NCI-H510A treated with DMSO at 0.1 percent for 48 hours (cell line): ENCODE measurements at regions not wholly inside any gene's neighbourhood (a gene's known extent, or its start where the extent isn't known, plus 50 kb on each side); places are given as distances from the start of the nearest gene placed in this dataset.

Source experiments
- DNase-seq: peaks from one replicate; lab custom pipeline; 2025; lab: John Stamatoyannopoulos, UW

DNA sequence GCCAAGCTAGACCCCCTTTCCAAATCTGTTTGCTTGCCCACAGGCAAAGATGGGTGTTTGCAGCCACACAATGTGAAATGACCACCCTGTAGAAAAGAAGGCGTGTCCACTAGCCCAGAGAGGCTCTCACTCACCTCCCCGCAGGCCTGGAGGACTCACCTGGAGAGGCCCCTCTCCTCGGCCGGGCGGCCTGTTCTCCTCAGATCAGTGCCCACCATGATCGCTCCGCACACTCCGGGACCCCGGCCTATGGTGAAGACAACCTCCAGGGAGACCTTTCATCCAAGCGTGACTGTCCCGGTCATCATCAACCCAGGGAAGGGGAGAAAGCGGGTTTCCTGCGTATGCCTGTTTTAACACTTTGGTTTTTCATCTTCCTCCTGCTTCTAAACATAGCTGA lies 328.7 kb upstream of the SALL3 start:
- no peak for DNase-seq

DNA sequence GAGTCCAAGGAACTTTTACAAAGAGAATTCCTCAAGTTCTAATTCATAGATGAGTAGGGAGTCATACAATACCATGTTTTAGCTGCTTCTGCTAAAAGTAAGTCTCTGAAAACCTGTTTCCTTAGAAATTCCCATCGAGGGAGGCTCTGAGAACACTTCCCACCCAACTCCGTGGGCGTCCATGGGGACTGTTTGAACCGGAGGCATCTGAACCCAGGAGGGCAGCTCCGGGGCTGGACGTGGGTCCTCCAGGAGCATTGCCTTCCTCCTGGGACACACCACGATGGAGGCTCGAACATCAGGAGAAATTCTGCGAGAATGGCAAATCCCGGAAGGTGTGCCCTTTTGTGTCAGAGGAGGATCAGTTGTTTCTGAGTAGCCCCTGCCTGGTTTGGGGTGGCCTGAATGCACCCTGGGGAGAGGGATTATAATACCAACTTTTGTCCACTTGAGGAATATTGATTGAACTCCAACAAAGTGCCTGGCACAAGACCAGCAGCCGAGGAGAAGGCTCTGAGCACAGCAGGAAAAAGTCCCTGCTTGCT lies 327.5 kb upstream of the SALL3 start:
- DNase-seq: no peak

DNA sequence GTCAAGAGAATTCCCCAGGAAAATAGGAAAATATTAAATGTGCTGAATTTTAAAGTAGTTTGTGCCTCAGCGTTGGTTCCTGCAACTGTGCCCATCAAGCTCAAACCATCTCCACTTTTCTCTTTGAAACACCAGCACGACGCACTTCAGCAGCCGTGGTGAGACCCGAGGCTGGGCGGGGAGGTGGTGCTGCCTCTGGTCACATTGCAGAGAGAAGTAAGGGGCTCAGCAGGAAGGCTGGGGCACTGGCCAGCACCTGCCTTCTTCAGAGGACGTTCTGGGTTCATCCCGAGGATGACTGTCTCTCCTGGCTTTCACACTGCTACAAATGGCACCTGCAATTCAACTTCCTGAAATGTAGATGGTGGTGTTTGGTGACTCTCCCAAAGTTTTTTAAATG lies 323.7 kb upstream of the SALL3 start:
- DNase-seq: no peak

GRCh38 chr18:78656346-78656925 lies 323.2 kb upstream of the SALL3 start:
- no peak for DNase-seq

DNA sequence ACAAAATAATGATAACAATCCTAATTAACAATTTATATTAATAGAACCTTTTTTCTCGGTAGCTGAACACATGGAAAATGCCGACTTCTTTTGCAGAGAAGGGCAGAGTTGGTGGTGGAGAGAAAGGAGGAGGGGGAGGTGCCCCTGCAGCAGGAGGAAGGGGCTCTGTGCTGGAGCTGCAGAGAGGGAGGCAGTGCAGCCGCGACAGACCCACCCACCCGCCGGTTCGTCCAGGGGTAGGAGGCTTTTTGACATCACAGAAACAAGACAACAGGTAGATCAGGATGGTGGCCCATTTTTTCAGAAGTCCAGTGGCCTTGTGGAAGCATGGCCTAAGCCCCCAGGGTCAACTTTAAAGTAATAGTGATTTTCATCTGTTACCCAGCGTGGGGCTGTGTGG lies 321.1 kb upstream of the SALL3 start:
- DNase-seq: no peak

- no peak for DNase-seq
These were observed 320.6 kb upstream of the SALL3 start for GRCh38 chr18:78659057-78659456.

- DNase-seq: no peak
These were observed 319.9 kb upstream of the SALL3 start for GRCh38 chr18:78659748-78660147.

DNA sequence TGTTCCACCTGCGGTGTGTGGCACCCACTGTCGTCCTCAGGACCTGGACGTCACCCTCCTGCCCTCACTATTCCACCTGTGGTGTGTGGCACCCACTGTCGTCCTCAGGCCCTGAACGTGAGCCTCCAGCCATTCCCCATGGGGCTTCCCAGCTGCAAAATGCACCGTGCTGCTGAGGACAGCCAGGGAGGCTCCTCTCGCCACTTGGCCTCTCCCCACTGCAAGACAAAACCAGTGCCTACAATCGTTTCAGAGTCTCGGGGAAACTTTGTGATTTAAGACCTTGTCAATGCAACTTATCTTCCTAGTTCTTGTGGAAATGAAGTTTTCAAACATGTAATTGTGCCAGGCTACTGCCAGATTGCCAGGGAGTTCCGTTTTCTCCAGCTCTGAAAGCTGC lies 319.3 kb upstream of the SALL3 start:
- no peak for DNase-seq

GRCh38 chr18:78661316-78661715 lies 318.3 kb upstream of the SALL3 start:
- no peak for DNase-seq

GRCh38 chr18:78662879-78663278 lies 316.7 kb upstream of the SALL3 start:
- no peak for DNase-seq

DNA sequence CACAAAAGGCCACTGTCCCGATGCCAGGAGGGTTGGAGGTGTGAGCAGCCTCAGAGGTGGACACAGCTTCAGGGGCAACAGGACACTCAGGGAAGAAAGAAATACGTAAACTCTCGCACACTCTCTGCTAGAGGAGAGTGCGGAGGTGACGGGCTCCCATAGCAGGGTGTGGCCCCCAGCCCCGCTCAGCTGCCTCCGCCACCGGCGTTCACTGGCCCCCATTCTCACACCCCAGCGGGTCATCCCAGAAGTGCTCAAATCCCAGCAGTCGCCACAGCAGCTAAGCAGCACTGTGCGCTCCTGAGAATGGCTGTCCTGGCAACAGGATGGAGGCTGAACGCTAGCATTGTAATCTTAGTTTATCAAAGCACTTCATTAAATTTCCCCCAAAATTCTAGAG lies 315.6 kb upstream of the SALL3 start:
- DNase-seq: no peak

- no peak for DNase-seq
These were observed 314.8 kb upstream of the SALL3 start for GRCh38 chr18:78664848-78665247.

- no peak for DNase-seq
These were observed 314.0 kb upstream of the SALL3 start for GRCh38 chr18:78665644-78666043.

DNA sequence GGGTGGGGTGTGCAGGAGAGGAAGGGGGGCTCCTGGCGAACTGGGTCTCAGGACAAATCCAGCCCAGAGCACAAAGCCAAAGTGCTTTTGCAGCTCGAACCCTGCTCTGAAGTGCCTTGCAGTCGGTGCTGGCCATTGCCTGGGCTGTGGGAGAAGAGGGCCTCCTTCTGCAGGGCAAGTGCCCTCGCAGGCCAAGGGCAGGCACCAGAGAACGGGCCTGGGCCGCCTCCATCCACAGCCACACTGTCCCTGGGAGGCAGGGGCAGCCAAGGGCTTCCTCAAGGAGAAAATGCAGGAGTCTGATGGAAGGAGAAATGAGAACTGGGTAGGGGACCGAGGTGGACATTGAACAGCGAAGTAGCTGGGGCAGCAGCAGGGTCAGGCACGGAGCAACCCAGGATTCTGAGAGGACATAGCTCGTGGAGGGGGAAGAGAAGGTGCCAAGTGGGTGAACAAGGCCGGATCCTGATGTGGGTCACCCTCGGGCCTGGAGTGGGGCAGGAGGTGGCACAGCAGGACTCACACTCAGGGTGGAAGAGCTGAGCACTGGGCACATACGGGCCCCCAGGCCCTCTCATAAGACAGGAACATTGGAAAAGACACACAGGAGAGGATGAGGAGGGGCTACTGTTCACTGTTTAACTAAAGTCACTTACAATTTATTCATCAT lies 312.8 kb upstream of the SALL3 start:
- DNase-seq: no peak

GRCh38 chr18:78670778-78671391 lies 308.7 kb upstream of the SALL3 start:
- DNase-seq: no peak

- DNase-seq: no peak
These were observed 308.1 kb upstream of the SALL3 start for GRCh38 chr18:78671551-78671950.

DNA sequence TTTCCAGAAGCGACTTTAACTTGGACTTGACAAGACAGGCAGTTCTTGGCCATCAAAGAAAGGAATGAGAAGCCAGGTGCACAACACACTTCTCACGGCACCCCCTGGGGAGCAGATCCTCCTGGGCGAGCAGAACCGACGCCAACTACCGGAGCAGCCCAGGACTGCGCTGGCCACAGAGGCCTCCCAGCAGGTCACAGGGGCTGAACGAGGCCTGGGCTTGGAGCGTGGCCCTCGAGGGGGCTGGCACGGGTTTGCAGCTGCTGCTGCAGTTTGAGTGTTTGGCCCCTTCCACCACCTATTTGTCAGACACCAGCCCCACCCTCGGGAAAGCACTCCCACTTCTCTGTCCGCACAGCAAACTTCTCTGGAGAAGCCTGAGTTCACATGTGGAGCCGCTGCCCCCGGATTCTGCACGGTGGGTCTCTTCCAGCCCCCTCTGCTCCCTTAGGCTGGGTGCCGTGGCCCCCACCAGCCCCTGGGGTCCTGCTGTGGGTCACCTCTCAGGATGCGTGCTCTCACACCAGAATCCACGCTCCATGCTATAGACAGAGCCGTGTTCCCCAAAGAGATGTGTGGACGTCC lies 306.7 kb upstream of the SALL3 start:
- peak; percentile 43 for DNase-seq

DNA sequence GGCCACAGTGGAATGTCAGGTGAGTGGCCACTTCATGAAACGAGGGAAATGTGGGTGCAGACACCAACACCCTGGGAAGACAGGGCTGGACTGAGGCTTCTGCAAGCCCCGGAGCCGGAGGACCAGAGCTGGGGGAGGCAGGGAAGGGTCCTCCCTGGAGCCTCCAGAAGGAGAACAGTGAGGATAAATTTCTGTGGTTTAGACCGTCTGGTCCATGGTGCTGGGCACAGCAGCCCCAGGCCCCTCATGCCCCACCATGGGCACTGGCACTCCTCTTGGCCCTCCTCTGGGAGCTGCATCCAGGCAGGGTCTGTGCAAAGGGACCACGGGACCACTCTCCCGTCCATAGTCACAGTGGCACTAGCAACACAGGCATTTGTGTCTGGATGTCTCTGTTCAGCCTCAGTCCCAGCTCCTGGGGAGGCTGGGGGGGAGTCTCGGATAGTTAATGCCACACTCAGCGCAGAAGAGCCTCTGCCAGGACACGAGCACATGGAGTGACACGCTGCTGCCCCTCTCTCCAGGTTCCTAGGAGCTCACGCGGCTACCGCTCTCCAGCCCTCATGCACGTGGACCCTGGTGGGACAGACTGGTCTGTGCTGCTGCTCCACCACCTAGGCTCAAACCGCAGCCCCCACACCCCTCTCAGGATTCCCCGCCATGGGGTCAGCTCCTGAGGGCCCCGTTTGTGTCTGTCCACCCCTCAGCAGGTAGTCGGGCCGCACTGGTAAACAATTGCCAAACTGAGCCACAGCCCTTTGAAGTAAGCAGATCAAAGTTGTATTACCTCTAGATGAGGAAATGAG lies 305.9 kb upstream of the SALL3 start:
- no peak for DNase-seq

GRCh38 chr18:78675231-78675630 lies 304.4 kb upstream of the SALL3 start:
- no peak for DNase-seq

GRCh38 chr18:78676622-78677482 lies 302.8 kb upstream of the SALL3 start:
- DNase-seq: no peak
